ENCODE measurements at regions not wholly inside any gene's neighbourhood (a gene's known extent, or its start where the extent isn't known, plus 50 kb on each side); places are given as distances from the start of the nearest gene placed in this dataset.

DNA sequence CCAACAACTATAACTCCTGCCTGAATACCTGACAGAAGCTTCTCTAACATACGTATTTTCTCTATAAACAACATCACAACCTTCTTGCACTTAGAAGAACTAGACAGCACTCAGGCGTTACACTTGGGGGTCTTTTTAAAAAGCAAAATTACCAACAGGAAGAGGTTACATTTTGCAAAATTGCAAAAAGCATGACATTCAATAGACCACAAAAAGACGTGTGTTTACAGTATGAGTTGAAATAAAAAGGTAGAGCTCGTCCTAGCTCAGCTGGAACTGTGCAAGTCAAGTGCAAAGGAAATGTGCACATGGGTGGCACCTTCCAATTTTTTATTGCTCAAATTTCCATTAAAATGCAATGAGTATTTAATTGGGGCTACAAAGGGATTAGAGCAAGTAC, 375.2 kb upstream of the HSFY2 start:
- TF ChIP-seq POLR2A (IDR thresholded peaks at IDR 0.05) (no peak), POLR2AphosphoS5 (IDR thresholded peaks at IDR 0.05) (no peak)
- TF ChIP-seq, protein P1, sequence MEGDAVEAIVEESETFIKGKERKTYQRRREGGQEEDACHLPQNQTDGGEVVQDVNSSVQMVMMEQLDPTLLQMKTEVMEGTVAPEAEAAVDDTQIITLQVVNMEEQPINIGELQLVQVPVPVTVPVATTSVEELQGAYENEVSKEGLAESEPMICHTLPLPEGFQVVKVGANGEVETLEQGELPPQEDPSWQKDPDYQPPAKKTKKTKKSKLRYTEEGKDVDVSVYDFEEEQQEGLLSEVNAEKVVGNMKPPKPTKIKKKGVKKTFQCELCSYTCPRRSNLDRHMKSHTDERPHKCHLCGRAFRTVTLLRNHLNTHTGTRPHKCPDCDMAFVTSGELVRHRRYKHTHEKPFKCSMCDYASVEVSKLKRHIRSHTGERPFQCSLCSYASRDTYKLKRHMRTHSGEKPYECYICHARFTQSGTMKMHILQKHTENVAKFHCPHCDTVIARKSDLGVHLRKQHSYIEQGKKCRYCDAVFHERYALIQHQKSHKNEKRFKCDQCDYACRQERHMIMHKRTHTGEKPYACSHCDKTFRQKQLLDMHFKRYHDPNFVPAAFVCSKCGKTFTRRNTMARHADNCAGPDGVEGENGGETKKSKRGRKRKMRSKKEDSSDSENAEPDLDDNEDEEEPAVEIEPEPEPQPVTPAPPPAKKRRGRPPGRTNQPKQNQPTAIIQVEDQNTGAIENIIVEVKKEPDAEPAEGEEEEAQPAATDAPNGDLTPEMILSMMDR (IDR thresholded peaks at IDR 0.05) = no peak
